OCI-LY1 (cell line): ENCODE measurements at regions not wholly inside any gene's neighbourhood (a gene's known extent, or its start where the extent isn't known, plus 50 kb on each side); places are given as distances from the start of the nearest gene placed in this dataset.

ENCODE experiments used
- H2AFZ ChIP-seq: fragments of 200-600 bp; sonication (generic), shearing (Covaris generic); 2 replicates; pipeline ENCODE4 v1.6.0; 2014; ENCODE audit warnings: antibody characterized with exemption, mild to moderate bottlenecking, low read length
- H3F3A ChIP-seq: fragments of 200-600 bp; sonication (generic), shearing (Covaris generic); 2 replicates; pipeline ENCODE4 v1.6.0; 2014; ENCODE audit warnings: mild to moderate bottlenecking, antibody characterized with exemption, low read length, moderate library complexity; ENCODE audit not compliant: insufficient read depth
- H3K27ac ChIP-seq: fragments of 200-600 bp; sonication (generic); 2 replicates; pipeline ENCODE4 v1.5.1; 2014; ENCODE audit warnings: low read length, mixed run types, mild to moderate bottlenecking, low read depth; ENCODE audit not compliant: poor library complexity, severe bottlenecking
- H3K27me3 ChIP-seq: fragments of 200-600 bp; sonication (generic); 2 replicates; pipeline ENCODE4 v1.6.0; 2014; ENCODE audit warnings: antibody characterized with exemption, mild to moderate bottlenecking, low read length, moderate library complexity; ENCODE audit not compliant: insufficient read depth
- H3K36me3 ChIP-seq: fragments of 200-600 bp; sonication (generic); 2 replicates; pipeline ENCODE4 v1.6.1; 2014; ENCODE audit warnings: mild to moderate bottlenecking, antibody characterized with exemption, low read length, moderate library complexity, mixed read lengths; ENCODE audit not compliant: insufficient read depth
- H3K4me1 ChIP-seq: fragments of 200-600 bp; sonication (generic); 2 replicates; pipeline ENCODE4 v1.5.1; 2014; ENCODE audit warnings: mild to moderate bottlenecking, low read length, moderate library complexity; ENCODE audit not compliant: insufficient read depth, severe bottlenecking
- H3K4me2 ChIP-seq: fragments of 200-600 bp; sonication (generic), shearing (Covaris generic); 2 replicates; pipeline ENCODE4 v1.6.1; 2014; ENCODE audit warnings: low read length
- H3K4me3 ChIP-seq: fragments of 200-600 bp; sonication (generic); 2 replicates; pipeline ENCODE4 v1.5.1; 2014; ENCODE audit warnings: low read length, low read depth, mild to moderate bottlenecking, mixed read lengths; ENCODE audit not compliant: poor library complexity, severe bottlenecking
- H3K79me2 ChIP-seq: fragments of 200-600 bp; shearing (Covaris generic); 2 replicates; pipeline ENCODE4 v1.6.1; 2016; ENCODE audit warnings: mixed run types, low read length, mixed read lengths; ENCODE audit not compliant: insufficient read depth
- H3K9ac ChIP-seq: fragments of 200-600 bp; sonication (generic), shearing (Covaris generic); 2 replicates; pipeline ENCODE4 v1.6.1; 2014; ENCODE audit warnings: mild to moderate bottlenecking, low read length, mixed read lengths
- H3K9me2 ChIP-seq: fragments of 200-600 bp; sonication (generic), shearing (Covaris generic); 2 replicates; pipeline ENCODE4 v1.6.1; 2014; ENCODE audit warnings: low read depth, mild to moderate bottlenecking, low read length, mixed read lengths
- H3K9me3 ChIP-seq: fragments of 200-600 bp; shearing (Covaris generic); 2 replicates; pipeline ENCODE4 v1.6.1; 2014; ENCODE audit warnings: low read length, mixed read lengths
- H4K20me1 ChIP-seq: fragments of 200-600 bp; sonication (generic), shearing (Covaris generic); 2 replicates; pipeline ENCODE4 v1.6.0; 2016; ENCODE audit warnings: mild to moderate bottlenecking, low read length; ENCODE audit not compliant: insufficient read depth
- EZH2 ChIP-seq: fragments of 200-600 bp; sonication (generic), shearing (Covaris generic); IDR thresholded peaks from 2 replicates; pipeline ENCODE4 v1.8.0; 2017; ENCODE audit warnings: borderline replicate concordance, mixed run types, mild to moderate bottlenecking, antibody characterized with exemption, low read length, moderate library complexity, mixed read lengths
- TF ChIP-seq, protein P1 (sequence below): fragments of 200-600 bp; sonication (generic), shearing (Covaris generic); IDR thresholded peaks from 2 replicates; pipeline ENCODE4 v1.5.1; 2017; ENCODE audit warnings: mild to moderate bottlenecking, antibody characterized with exemption, low read length, moderate library complexity, mixed read lengths

DNA sequence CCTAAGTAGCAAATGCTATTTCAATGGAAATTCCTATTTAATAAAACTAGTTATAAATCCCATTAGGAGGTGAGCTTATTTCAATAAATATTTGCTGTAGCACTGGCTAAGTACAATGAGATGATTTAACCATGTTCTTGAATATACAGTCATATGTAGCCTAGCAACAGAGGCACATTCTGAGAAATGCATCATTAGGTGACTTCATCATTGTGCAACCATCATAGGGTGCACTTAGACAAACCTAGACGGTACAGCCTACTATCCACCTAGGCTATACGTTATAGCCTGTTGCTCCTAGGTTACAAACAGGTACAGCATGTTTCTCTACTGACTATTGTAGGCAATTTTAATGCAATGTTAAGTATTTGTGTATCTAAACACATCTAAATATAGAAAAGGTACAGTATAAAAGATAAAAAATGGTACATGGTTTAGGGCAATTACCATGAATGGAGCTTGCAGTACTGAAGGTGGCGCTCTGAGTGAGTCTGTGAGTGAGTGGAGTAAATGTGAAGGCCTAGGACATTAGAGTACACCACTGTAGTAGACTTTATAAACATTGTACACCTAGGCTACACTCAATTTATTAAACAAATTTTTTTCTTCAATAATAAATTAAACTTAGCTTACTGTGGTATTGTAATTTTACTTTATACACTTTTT, 350.1 kb downstream of the CASP12 start:
- Histone ChIP-seq H3K4me1 (no peaks in the 10 kb centered on the region), H3K9me3 (no peaks in the 10 kb centered on the region), H3K9ac (no peak overlapping the region), H3K79me2 (no peaks in the 10 kb centered on the region), H3K27me3 (no peaks in the 10 kb centered on the region), H4K20me1 (no peaks in the 10 kb centered on the region), H3F3A (no peaks in the 10 kb centered on the region), H3K4me3 (no peak overlapping the region), H3K36me3 (no peaks in the 10 kb centered on the region), H3K9me2 (no peaks in the 10 kb centered on the region), H3K4me2 (no peak overlapping the region), H2AFZ (no peak overlapping the region), H3K27ac (no peak overlapping the region)
- TF ChIP-seq, protein P1, sequence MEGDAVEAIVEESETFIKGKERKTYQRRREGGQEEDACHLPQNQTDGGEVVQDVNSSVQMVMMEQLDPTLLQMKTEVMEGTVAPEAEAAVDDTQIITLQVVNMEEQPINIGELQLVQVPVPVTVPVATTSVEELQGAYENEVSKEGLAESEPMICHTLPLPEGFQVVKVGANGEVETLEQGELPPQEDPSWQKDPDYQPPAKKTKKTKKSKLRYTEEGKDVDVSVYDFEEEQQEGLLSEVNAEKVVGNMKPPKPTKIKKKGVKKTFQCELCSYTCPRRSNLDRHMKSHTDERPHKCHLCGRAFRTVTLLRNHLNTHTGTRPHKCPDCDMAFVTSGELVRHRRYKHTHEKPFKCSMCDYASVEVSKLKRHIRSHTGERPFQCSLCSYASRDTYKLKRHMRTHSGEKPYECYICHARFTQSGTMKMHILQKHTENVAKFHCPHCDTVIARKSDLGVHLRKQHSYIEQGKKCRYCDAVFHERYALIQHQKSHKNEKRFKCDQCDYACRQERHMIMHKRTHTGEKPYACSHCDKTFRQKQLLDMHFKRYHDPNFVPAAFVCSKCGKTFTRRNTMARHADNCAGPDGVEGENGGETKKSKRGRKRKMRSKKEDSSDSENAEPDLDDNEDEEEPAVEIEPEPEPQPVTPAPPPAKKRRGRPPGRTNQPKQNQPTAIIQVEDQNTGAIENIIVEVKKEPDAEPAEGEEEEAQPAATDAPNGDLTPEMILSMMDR = peak; percentile 25; the same call in 1 of the 2 replicates
- TF ChIP-seq EZH2 = no peak

DNA sequence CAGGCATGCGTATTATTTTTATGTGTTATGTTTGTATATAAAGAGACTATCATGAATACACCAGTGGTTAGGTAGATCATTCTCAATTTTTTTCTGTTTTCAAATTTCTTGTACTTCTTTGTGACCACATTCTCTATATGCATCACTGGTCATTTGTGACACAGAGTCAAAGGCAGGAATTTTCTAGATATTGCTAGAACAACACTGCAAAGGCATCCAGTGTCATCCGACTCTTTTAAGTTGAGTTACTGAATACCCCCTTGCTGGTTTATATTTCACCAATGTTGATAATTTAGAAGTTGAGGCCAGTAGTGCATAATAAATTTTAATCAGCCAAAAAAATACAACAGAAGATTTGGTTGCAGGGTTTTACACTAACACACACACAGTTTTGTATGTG, 351.8 kb downstream of the CASP12 start:
- no peaks in the 10 kb centered on the region for H3K79me2 ChIP-seq

DNA sequence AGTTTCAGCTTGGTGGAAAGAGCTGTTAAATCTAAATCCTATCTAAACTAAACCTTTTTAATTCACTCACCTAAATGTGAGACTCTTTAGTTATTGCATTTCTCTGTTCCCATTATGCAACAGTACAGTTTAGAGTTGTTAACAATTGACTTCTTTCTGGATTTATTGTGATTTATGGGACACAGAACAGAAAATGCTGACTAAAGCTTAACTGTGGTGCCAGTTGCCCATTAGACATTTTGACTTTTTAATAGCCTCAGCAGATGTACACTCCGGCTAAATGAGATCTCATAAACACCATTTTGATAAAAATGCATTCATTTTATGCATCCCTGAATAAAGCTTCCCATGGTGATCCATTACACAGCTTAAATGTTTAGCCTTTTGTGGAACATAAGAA, 356.6 kb downstream of the CASP12 start:
- H3K36me3 ChIP-seq = no peaks in the 10 kb centered on the region
- H3K9me2 ChIP-seq = no peaks in the 10 kb centered on the region
- H3K4me2 ChIP-seq = no peak overlapping the region
- no peaks in the 10 kb centered on the region for H3F3A ChIP-seq
- no peaks in the 10 kb centered on the region for H4K20me1 ChIP-seq
- TF ChIP-seq EZH2 = no peak
- TF ChIP-seq, protein P1 = no peak
- no peaks in the 10 kb centered on the region for H3K79me2 ChIP-seq
- no peak overlapping the region for H2AFZ ChIP-seq
- no peak overlapping the region for H3K27ac ChIP-seq
- H3K27me3 ChIP-seq = no peaks in the 10 kb centered on the region
- no peaks in the 10 kb centered on the region for H3K4me1 ChIP-seq
- H3K9ac ChIP-seq = no peak overlapping the region
- H3K4me3 ChIP-seq = no peak overlapping the region
- no peaks in the 10 kb centered on the region for H3K9me3 ChIP-seq

More for the DNA sequence above, 351.8 kb downstream of the CASP12 start:
- no peak for TF ChIP-seq EZH2
- TF ChIP-seq, protein P1 = no peak
- H3F3A ChIP-seq = no peaks in the 10 kb centered on the region
- H3K9me2 ChIP-seq = no peaks in the 10 kb centered on the region
- H3K9ac ChIP-seq = no peak overlapping the region
- H3K4me2 ChIP-seq = no peak overlapping the region
- no peaks in the 10 kb centered on the region for H3K27me3 ChIP-seq
- H2AFZ ChIP-seq = no peak overlapping the region
- no peak overlapping the region for H3K4me3 ChIP-seq
- H4K20me1 ChIP-seq = no peaks in the 10 kb centered on the region
- no peaks in the 10 kb centered on the region for H3K9me3 ChIP-seq
- H3K27ac ChIP-seq = no peak overlapping the region
- H3K4me1 ChIP-seq = no peaks in the 10 kb centered on the region
- no peaks in the 10 kb centered on the region for H3K36me3 ChIP-seq
